ENCODE measurements at regions not wholly inside any gene's neighbourhood (a gene's known extent, or its start where the extent isn't known, plus 50 kb on each side); places are given as distances from the start of the nearest gene placed in this dataset.

- DNase-seq: no peak
- Histone ChIP-seq H3K36me3 (no peaks in the 10 kb centered on the region), H3K4me3 (no peak overlapping the region), H3K4me1 (ENCODE audit: insufficient read depth) (no peaks in the 10 kb centered on the region), H3K9me3 (no peaks in the 10 kb centered on the region), H3K27me3 (no peaks in the 10 kb centered on the region), H3K27ac (no peak overlapping the region)
- 61 to 68% (median 63%) methylated on average over 6 of the region's 6 CpGs for WGBS, 3 donors
- intact Hi-C loops (cut with DNase I): no loop called here
- TF ChIP-seq POLR2A (IDR thresholded peaks at IDR 0.05): no peak
- no peak for TF ChIP-seq CTCF (IDR thresholded peaks at IDR 0.05)
- no peak for TF ChIP-seq EP300 (IDR thresholded peaks at IDR 0.05)
These were observed 507.2 kb downstream of the TBC1D22A start for GRCh38 chr22:47269516-47270088.

GRCh38 chr22:47267513-47268282 lies 505.2 kb downstream of the TBC1D22A start:
- DNase-seq: no peak
- intact Hi-C loops (cut with DNase I): no loop called here
- Histone ChIP-seq H3K9me3 (no peaks in the 10 kb centered on the region), H3K36me3 (no peaks in the 10 kb centered on the region), H3K4me3 (no peak overlapping the region), H3K27me3 (no peaks in the 10 kb centered on the region), H3K27ac (no peak overlapping the region), H3K4me1 (ENCODE audit: insufficient read depth) (no peaks in the 10 kb centered on the region)
- no peak for TF ChIP-seq POLR2A (IDR thresholded peaks at IDR 0.05)
- no peak for TF ChIP-seq EP300 (IDR thresholded peaks at IDR 0.05)
- no peak for TF ChIP-seq CTCF (IDR thresholded peaks at IDR 0.05)
- 73 to 80% (median 74%) methylated on average over 9 of the region's 9 CpGs for WGBS, 3 donors

GRCh38 chr22:47266329-47266728 lies 503.9 kb downstream of the TBC1D22A start:
- Histone ChIP-seq H3K4me3 (no peak overlapping the region), H3K27me3 (no peaks in the 10 kb centered on the region), H3K27ac (no peak overlapping the region), H3K36me3 (no peaks in the 10 kb centered on the region), H3K9me3 (no peaks in the 10 kb centered on the region), H3K4me1 (ENCODE audit: insufficient read depth) (no peaks in the 10 kb centered on the region)
- no peak for TF ChIP-seq CTCF (IDR thresholded peaks at IDR 0.05)
- no peak for TF ChIP-seq EP300 (IDR thresholded peaks at IDR 0.05)
- TF ChIP-seq POLR2A (IDR thresholded peaks at IDR 0.05): no peak
- no peak for DNase-seq
- intact Hi-C loops (cut with DNase I): no loop called here
- 92 to 95% (median 92%) methylated on average over 4 of the region's 4 CpGs for WGBS, 3 donors

- Histone ChIP-seq H3K36me3 (no peaks in the 10 kb centered on the region), H3K9me3 (no peaks in the 10 kb centered on the region), H3K27me3 (no peaks in the 10 kb centered on the region), H3K4me1 (ENCODE audit: insufficient read depth) (no peaks in the 10 kb centered on the region), H3K27ac (no peak overlapping the region), H3K4me3 (no peak overlapping the region)
- DNase-seq: no peak
- no peak for TF ChIP-seq CTCF (IDR thresholded peaks at IDR 0.05)
- no peak for TF ChIP-seq EP300 (IDR thresholded peaks at IDR 0.05)
- TF ChIP-seq POLR2A (IDR thresholded peaks at IDR 0.05): no peak
- WGBS, 3 donors: 68 to 87% (median 87%) methylated on average over 5 of the region's 5 CpGs
- intact Hi-C loops (cut with DNase I): no loop called here
These were observed 498.1 kb downstream of the TBC1D22A start for GRCh38 chr22:47260551-47260950.
